ENCODE measurements at regions not wholly inside any gene's neighbourhood (a gene's known extent, or its start where the extent isn't known, plus 50 kb on each side); places are given as distances from the start of the nearest gene placed in this dataset.

- Histone ChIP-seq H3K9me3 (ENCODE audit: control insufficient read depth in 1 of 2, low read length in 2 of 2) (no peaks in the 10 kb centered on the region), H3K4me3 (ENCODE audit: low read length in 2 of 2) (no peak overlapping the region), H3K4me1 (ENCODE audit: insufficient read depth, low read length) (peaks cover 12% of the 10 kb centered on the region), H3K27me3 (ENCODE audit: insufficient read depth, low read length) (no peaks in the 10 kb centered on the region), H3K36me3 (ENCODE audit: insufficient read depth, low read length) (no peaks in the 10 kb centered on the region), H3K27ac (ENCODE audit: low read depth, low read length) (no peak overlapping the region)
- intact Hi-C loops (cut with micrococcal nuclease) = loop anchor here (5.0 kb wide), 1 partner anchor 37 kb away; no protein-coding TSS in a partner anchor
- POLR2A ChIA-PET (ENCODE audit: partially characterized antibody) = interaction anchor here (0.7 to 1.1 kb wide), 2 partner anchors 25 to 50 kb away, joined by 3 to 7 read pairs; partner anchors contain the start of gene SERTAD2
- Mint-ChIP-seq H3K27ac (no peak overlapping the region), H3K36me3 (peaks cover 0 to 4% of the 10 kb centered on the region in 2 donors), H3K4me1 (peaks cover 3 to 17% (median 10%) of the 10 kb centered on the region in 4 donors), H3K27me3 (no peaks in the 10 kb centered on the region), H3K9me3 (peaks cover 0 to 6% (median 0%) of the 10 kb centered on the region in 8 donors), H3K4me3 (no peak overlapping the region)
- DNase-seq = no peak
- CTCF ChIA-PET (ENCODE audit: partially characterized antibody) = interaction anchor here (0.8 to 1.8 kb wide), 8 partner anchors 8 to 63 kb away, joined by 3 to 9 read pairs (median 4); partner anchors contain the start of gene SERTAD2
These were observed 50.4 kb upstream of the SERTAD2 start for GRCh38 chr2:64704161-64704560.

DNA sequence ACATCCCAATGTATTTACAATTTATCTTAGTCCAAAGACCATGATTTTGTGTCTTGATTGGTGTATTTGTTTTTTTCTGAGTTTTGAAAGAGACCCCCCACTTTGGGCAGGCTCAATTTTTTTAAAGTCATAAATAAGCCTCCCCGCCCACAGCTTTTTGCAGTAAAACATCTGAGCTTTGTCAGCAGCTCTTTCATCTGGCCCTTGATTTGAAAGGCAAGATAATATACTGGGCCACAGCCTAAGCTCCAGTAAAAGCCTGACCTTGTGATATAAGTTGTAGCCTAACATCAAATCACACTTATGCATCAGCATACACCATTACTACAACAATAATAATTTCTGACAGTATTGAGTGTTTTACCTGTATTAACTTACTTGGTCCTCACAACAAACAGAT is 51.3 kb upstream of the SERTAD2 start:
- H3K27ac ChIP-seq (ENCODE audit: low read depth, low read length) = no peak overlapping the region
- Mint-ChIP-seq H3K4me1 (peaks cover 0 to 11% (median 3%) of the 10 kb centered on the region in 4 donors), H3K36me3 (peaks cover 0 to 4% of the 10 kb centered on the region in 2 donors), H3K4me3 (no peak overlapping the region), H3K27me3 (no peaks in the 10 kb centered on the region), H3K9me3 (peaks cover 0 to 6% (median 0%) of the 10 kb centered on the region in 8 donors), H3K27ac (no peak overlapping the region)
- H3K4me1 ChIP-seq (ENCODE audit: insufficient read depth, low read length) = peaks cover 4% of the 10 kb centered on the region
- intact Hi-C loops (cut with micrococcal nuclease) = loop anchor here (5.0 kb wide), 1 partner anchor 38 kb away; no protein-coding TSS in a partner anchor
- ChIA-PET POLR2A (ENCODE audit: partially characterized antibody) (no interaction called here), CTCF (ENCODE audit: partially characterized antibody) (interaction anchor here (1.5 to 1.8 kb wide), 2 partner anchors 51 to 59 kb away, joined by 5 to 9 read pairs; partner anchors contain the start of gene SERTAD2)
- H3K36me3 ChIP-seq (ENCODE audit: insufficient read depth, low read length) = no peaks in the 10 kb centered on the region
- no peak overlapping the region for H3K4me3 ChIP-seq (ENCODE audit: low read length in 2 of 2)
- H3K27me3 ChIP-seq (ENCODE audit: insufficient read depth, low read length) = no peaks in the 10 kb centered on the region
- no peaks in the 10 kb centered on the region for H3K9me3 ChIP-seq (ENCODE audit: control insufficient read depth in 1 of 2, low read length in 2 of 2)
- DNase-seq = no peak

GRCh38 chr2:64707276-64707675 is 53.6 kb upstream of the SERTAD2 start:
- H3K4me1 ChIP-seq (ENCODE audit: insufficient read depth, low read length) = peaks cover 13% of the 10 kb centered on the region
- Mint-ChIP-seq H3K4me3 (no peak overlapping the region), H3K36me3 (peaks cover 0 to 4% of the 10 kb centered on the region in 2 donors), H3K27me3 (no peaks in the 10 kb centered on the region), H3K27ac (no peak overlapping the region), H3K4me1 (peaks cover 5 to 17% (median 9%) of the 10 kb centered on the region in 4 donors), H3K9me3 (peaks cover 0 to 6% (median 0%) of the 10 kb centered on the region in 8 donors)
- intact Hi-C loops (cut with micrococcal nuclease) = no loop called here
- no peaks in the 10 kb centered on the region for H3K27me3 ChIP-seq (ENCODE audit: insufficient read depth, low read length)
- POLR2A ChIA-PET (ENCODE audit: partially characterized antibody) = no interaction called here
- CTCF ChIA-PET (ENCODE audit: partially characterized antibody) = no interaction called here
- H3K9me3 ChIP-seq (ENCODE audit: control insufficient read depth in 1 of 2, low read length in 2 of 2) = no peaks in the 10 kb centered on the region
- H3K27ac ChIP-seq (ENCODE audit: low read depth, low read length) = no peak overlapping the region
- no peaks in the 10 kb centered on the region for H3K36me3 ChIP-seq (ENCODE audit: insufficient read depth, low read length)
- H3K4me3 ChIP-seq (ENCODE audit: low read length in 2 of 2) = no peak overlapping the region
- DNase-seq = no peak

DNA sequence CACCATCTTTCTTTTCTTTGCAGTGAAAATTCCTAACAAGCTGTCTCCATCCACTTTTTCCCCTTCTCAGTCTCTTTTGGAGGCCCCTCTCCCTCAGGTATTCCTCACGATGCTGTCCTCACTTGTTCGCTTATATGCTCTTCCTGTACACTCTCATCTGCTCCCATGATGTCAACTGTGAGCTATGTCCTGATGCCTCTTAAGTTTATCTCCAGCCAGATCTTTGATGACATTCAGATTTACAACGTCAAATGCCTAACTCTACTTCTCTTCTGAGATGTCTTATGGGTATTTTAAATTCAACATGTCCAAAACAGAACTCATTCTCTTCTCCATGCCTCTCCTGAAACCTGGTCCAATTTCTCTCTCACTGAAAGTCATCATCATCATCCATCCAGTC is 55.1 kb upstream of the SERTAD2 start:
- no peak for DNase-seq
- Histone ChIP-seq H3K4me1 (ENCODE audit: insufficient read depth, low read length) (peaks cover 13% of the 10 kb centered on the region), H3K36me3 (ENCODE audit: insufficient read depth, low read length) (no peaks in the 10 kb centered on the region), H3K4me3 (ENCODE audit: low read length in 2 of 2) (no peak overlapping the region), H3K9me3 (ENCODE audit: control insufficient read depth in 1 of 2, low read length in 2 of 2) (no peaks in the 10 kb centered on the region), H3K27me3 (ENCODE audit: insufficient read depth, low read length) (no peaks in the 10 kb centered on the region), H3K27ac (ENCODE audit: low read depth, low read length) (no peak overlapping the region)
- Mint-ChIP-seq H3K9me3 (peaks cover 0 to 6% (median 0%) of the 10 kb centered on the region in 8 donors), H3K27ac (no peak overlapping the region), H3K27me3 (no peaks in the 10 kb centered on the region), H3K36me3 (peaks cover 0 to 4% of the 10 kb centered on the region in 2 donors), H3K4me1 (peaks cover 7 to 19% (median 10%) of the 10 kb centered on the region in 4 donors), H3K4me3 (no peak overlapping the region)
- POLR2A ChIA-PET (ENCODE audit: partially characterized antibody) = interaction anchor here (0.9 kb wide), 1 partner anchor 55 kb away, joined by 3 read pairs; the partner anchor contains the start of gene SERTAD2
- CTCF ChIA-PET (ENCODE audit: partially characterized antibody) = interaction anchor here (1.4 to 1.7 kb wide), 2 partner anchors 8 to 63 kb away, joined by 3 to 5 read pairs; no protein-coding TSS in a partner anchor
- intact Hi-C loops (cut with micrococcal nuclease) = no loop called here

GRCh38 chr2:64711252-64711800 is 57.6 kb upstream of the SERTAD2 start:
- intact Hi-C loops (cut with micrococcal nuclease) = no loop called here
- peak in 3 of 5 donors; percentile 6 to 18 (median 13) for DNase-seq
- peak overlapping the region in 7 of 8 donors; percentile 20 to 77 (median 56) for H3K4me3 Mint-ChIP-seq

GRCh38 chr2:64713686-64714085 is 60.0 kb upstream of the SERTAD2 start:
- Mint-ChIP-seq H3K27ac (no peak overlapping the region), H3K27me3 (no peaks in the 10 kb centered on the region), H3K4me1 (peaks cover 10 to 14% (median 11%) of the 10 kb centered on the region in 4 donors), H3K9me3 (no peaks in the 10 kb centered on the region), H3K4me3 (no peak overlapping the region), H3K36me3 (no peaks in the 10 kb centered on the region)
- ChIA-PET CTCF (ENCODE audit: partially characterized antibody) (interaction anchor here (1.4 to 1.9 kb wide), 3 partner anchors 10 to 67 kb away, joined by 4 to 5 read pairs (median 5); no protein-coding TSS in a partner anchor), POLR2A (ENCODE audit: partially characterized antibody) (interaction anchor here (0.8 to 2.8 kb wide), 2 partner anchors 37 to 60 kb away, joined by 3 to 12 read pairs; partner anchors contain the start of gene SERTAD2)
- intact Hi-C loops (cut with micrococcal nuclease) = no loop called here
- H3K27ac ChIP-seq (ENCODE audit: low read depth, low read length) = no peak overlapping the region
- DNase-seq = no peak
- H3K36me3 ChIP-seq (ENCODE audit: insufficient read depth, low read length) = no peaks in the 10 kb centered on the region
- H3K27me3 ChIP-seq (ENCODE audit: insufficient read depth, low read length) = no peaks in the 10 kb centered on the region
- H3K4me1 ChIP-seq (ENCODE audit: insufficient read depth, low read length) = peaks cover 13% of the 10 kb centered on the region
- no peak overlapping the region for H3K4me3 ChIP-seq (ENCODE audit: low read length in 2 of 2)
- H3K9me3 ChIP-seq (ENCODE audit: control insufficient read depth in 1 of 2, low read length in 2 of 2) = no peaks in the 10 kb centered on the region

More at GRCh38 chr2:64711252-64711800, 57.6 kb upstream of the SERTAD2 start:
- peak overlapping the region in 2 of 7 donors; percentile 14 to 59 for H3K27ac Mint-ChIP-seq
- H3K4me1 ChIP-seq (ENCODE audit: insufficient read depth, low read length) = peaks cover 13% of the 10 kb centered on the region
- no peaks in the 10 kb centered on the region for H3K36me3 ChIP-seq (ENCODE audit: insufficient read depth, low read length)
- H3K4me1 Mint-ChIP-seq = peaks cover 8 to 14% (median 10%) of the 10 kb centered on the region in 4 donors
- no peaks in the 10 kb centered on the region for H3K9me3 ChIP-seq (ENCODE audit: control insufficient read depth in 1 of 2, low read length in 2 of 2)
- no peaks in the 10 kb centered on the region for H3K27me3 Mint-ChIP-seq
- H3K27me3 ChIP-seq (ENCODE audit: insufficient read depth, low read length) = no peaks in the 10 kb centered on the region
- H3K27ac ChIP-seq (ENCODE audit: low read depth, low read length) = no peak overlapping the region
- H3K36me3 Mint-ChIP-seq = peaks cover 0 to 4% of the 10 kb centered on the region in 2 donors
- POLR2A ChIA-PET (ENCODE audit: partially characterized antibody) = interaction anchor here (0.7 to 2.4 kb wide), 3 partner anchors 40 to 58 kb away, joined by 4 to 10 read pairs (median 4); partner anchors contain the start of gene SERTAD2
- CTCF ChIA-PET (ENCODE audit: partially characterized antibody) = interaction anchor here (1.0 to 1.4 kb wide), 5 partner anchors 33 to 65 kb away, joined by 3 to 5 read pairs (median 3); partner anchors contain the start of gene SERTAD2
- H3K4me3 ChIP-seq (ENCODE audit: low read length in 2 of 2) = no peak overlapping the region
- H3K9me3 Mint-ChIP-seq = peaks cover 0 to 5% (median 0%) of the 10 kb centered on the region in 8 donors

DNA sequence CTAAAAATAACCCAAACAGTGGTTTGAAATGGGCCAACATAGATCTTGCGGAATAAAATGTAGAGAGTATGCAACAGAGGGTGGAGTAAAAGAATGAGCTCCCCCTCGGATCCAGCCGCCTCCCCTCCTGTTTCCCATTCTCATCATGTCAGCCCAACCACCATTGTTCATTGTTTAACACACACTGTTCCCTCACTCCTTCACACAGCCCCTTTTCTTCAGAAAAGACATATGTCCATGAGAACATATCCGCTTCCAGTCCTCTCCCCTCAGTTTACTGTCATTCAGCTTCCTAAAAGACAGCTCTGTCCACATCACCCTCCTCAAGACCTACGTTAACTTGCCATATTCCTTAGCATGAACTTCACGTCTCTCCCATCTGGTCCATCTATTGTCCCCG is 62.9 kb upstream of the SERTAD2 start:
- H3K4me1 Mint-ChIP-seq = peaks cover 0 to 9% (median 4%) of the 10 kb centered on the region in 4 donors
- H3K27ac ChIP-seq (ENCODE audit: low read depth, low read length) = no peak overlapping the region
- H3K4me3 Mint-ChIP-seq = no peak overlapping the region
- peak overlapping the region in 1 of 7 donors; percentile 8 for H3K27ac Mint-ChIP-seq
- POLR2A ChIA-PET (ENCODE audit: partially characterized antibody) = interaction anchor here (0.8 to 1.2 kb wide), 2 partner anchors 11 to 63 kb away, joined by 3 to 6 read pairs; partner anchors contain the start of gene SERTAD2
- no peaks in the 10 kb centered on the region for H3K27me3 Mint-ChIP-seq
- H3K27me3 ChIP-seq (ENCODE audit: insufficient read depth, low read length) = no peaks in the 10 kb centered on the region
- H3K4me3 ChIP-seq (ENCODE audit: low read length in 2 of 2) = no peak overlapping the region
- CTCF ChIA-PET (ENCODE audit: partially characterized antibody) = interaction anchor here (1.3 kb wide), 1 partner anchor 8 kb away, joined by 3 read pairs; no protein-coding TSS in a partner anchor
- no peaks in the 10 kb centered on the region for H3K9me3 ChIP-seq (ENCODE audit: control insufficient read depth in 1 of 2, low read length in 2 of 2)
- peaks cover 1% of the 10 kb centered on the region for H3K4me1 ChIP-seq (ENCODE audit: insufficient read depth, low read length)
- DNase-seq = no peak
- H3K9me3 Mint-ChIP-seq = no peaks in the 10 kb centered on the region
- H3K36me3 ChIP-seq (ENCODE audit: insufficient read depth, low read length) = no peaks in the 10 kb centered on the region
- no peaks in the 10 kb centered on the region for H3K36me3 Mint-ChIP-seq
- intact Hi-C loops (cut with micrococcal nuclease) = no loop called here
